GM18867 (cell line): ENCODE measurements at regions not wholly inside any gene's neighbourhood (a gene's known extent, or its start where the extent isn't known, plus 50 kb on each side); places are given as distances from the start of the nearest gene placed in this dataset.

Experiments used
- ATAC-seq: cut with Tn5 transposase; IDR thresholded peaks from one replicate; pipeline ENCODE4 v1.9.1; 2021; ENCODE audit warnings: mild to moderate bottlenecking, moderate library complexity; ENCODE audit not compliant: unreplicated experiment

DNA sequence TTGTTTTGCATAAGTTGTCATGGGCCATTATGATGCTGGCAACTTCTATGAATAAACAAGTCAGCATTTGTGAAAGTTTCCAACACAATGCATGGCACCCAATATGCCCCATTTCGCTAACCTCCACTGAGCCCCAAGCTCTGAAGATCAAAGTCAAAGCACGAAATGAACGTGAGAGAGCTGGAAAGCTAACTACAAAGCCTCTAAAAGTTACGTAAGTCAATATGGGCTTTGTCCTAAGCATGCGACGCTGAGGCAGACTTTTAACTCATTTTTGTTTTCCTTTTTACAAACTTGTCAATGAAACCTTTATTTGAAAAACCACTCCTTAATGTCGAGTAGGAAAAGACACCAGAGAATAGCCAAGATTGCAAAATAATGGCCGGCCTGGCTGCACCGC, 131.6 kb upstream of the NUDT7 start:
- ATAC-seq, result no peak

DNA sequence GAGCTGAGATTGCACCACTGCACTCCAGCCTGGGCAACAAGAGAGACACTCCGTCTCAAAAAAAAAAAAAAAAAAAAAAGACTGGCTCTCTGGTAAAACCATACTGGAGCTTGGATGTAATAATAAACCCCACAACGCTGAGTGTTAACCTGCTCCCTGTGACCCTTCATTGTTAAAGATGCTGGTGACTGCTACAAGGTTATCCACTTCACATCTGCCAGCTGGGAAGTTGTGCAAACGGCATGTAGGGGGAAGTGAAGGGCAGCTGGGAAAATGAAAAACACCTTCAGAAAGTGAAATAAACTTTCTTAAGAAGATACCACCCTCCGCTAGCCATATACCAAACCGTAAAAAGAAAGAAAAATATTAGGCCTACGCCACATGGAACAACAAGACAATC, 131.0 kb upstream of the NUDT7 start:
- no peak for ATAC-seq

DNA sequence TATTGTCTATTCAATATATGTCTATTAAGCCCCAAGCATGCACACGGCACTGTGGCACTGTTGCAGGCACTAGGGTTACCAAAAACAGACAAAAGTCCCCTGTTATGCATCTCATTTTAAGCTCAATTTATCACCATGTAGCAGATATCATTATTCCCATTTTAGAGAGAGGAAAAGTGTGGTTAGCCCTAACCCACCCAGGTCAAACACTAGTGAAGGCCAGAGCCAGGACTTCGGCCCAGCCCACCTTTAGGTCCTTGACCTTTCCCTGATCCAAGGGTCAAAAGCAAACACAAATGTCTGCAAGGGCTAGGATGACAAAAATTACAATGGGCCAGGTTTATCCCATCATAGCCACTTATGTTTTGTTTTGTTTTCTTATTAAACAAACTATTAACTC, 130.3 kb upstream of the NUDT7 start:
- ATAC-seq, result no peak

DNA sequence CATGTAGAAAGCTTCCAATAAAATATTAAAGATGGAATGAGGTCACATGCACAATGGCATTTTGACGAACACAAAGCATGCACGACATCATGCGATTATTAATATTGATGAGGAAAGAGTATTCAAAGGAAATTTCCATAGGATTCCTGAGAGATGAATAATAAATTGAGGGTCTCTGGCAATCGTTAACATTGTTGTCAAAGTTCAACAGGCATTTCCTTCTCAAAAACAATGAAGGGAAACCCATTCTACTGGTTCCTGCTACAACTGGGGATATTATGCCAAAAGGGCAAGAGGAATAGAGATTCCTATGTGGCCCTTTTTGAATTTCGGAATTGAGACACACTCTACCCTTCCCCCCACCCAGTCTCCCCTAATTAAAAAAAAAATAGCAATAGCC, 128.3 kb upstream of the NUDT7 start:
- ATAC-seq, result no peak

DNA sequence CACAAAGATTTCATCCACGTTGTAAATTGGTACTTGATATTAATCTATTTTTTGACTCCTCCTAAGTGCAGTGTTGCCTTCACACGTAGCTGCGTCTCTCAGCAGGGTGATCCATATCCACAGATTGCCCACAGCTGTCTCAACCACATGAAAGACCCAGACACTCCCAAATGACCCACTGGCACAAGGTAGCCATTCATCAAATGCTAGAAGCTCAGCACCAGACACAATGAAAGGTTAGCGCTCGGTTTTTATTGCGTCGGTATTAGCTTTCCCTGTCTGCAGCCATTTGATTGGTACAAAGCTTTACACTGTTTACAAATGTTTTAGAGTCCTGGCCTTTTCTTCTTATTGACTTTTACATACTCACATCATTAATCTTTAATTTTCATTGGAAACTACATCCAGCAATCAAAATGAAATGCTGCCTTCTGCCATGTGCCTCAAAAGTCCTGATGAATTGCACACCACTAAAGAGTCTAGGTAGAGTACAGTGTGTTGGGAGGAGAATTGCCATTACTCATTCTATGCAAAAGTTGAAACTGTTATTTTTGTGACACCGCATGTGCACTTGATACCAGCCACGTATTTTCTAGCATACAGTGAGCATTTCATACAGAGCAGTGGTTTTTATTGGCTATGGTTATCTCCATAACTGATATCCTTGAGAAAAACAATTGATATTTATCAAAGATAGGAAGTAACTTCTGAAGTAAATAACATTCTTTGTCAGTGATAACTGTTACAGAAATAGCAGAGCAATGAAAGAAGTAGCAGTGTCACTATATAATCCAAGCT, 127.3 kb upstream of the NUDT7 start:
- ATAC-seq, result no peak

DNA sequence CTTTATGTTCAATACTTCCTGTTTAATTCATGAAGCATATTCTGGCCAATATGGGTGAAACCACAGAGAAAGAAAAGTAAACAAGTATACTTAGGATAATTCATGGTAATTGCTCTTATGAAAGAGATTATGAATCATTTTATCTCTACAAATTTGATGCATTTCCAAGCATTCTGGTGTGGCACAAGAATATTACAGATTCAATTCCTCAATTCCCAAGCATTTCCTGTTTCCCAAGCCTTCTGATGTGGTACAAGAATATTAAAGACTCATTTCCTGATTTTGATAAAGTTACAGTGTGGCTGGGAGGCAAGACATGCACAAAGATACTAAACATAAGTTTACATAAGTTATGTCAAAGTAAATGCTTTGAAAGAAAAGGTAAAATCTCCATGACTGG, 126.1 kb upstream of the NUDT7 start:
- ATAC-seq, result no peak

DNA sequence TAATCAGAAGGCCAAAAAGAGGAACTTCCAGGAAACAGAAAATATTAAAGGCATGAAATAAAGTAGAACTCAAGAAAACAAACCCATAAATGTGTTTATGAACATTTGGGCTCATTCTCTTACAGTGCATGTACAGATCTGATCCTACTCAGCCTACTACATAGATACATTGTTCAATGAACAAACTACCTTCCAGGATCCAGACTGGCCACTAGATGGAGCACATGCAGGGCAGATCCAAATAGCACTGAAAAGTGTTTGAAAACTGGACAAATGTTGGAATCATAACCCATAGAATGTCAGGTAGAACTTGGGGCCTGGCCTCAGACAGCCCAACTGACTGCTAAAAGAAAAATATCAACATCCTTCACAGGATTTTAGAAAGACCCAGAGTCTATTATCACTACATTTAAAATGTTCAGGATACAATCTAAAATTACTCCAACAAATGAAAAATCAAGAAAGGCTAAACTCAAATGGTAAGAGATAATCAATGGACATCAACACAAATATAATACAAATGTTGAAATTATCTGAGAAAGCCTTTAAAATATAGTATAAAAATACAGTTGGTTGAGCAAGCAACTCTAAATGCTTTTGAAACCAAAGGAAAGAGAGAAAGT, 122.4 kb upstream of the NUDT7 start:
- ATAC-seq, result peak; percentile 51

DNA sequence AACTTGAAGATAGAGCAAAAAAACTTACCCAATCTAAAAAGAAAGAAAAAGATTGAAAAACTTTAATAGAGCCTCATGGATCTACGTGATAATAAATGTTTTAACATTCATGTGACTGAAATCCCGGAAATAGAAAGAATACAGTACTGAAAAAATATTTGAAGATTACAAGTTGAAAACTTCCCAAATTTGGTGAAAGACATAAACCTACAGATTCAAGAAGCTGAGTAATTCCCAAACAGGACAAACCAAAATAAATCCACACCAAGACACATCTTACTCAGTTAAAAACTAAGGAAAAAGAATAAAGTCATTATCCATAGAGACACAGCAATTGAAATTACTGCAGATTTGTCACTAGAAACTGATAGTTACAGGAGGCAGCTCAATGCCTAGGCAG, 121.8 kb upstream of the NUDT7 start:
- no peak for ATAC-seq

DNA sequence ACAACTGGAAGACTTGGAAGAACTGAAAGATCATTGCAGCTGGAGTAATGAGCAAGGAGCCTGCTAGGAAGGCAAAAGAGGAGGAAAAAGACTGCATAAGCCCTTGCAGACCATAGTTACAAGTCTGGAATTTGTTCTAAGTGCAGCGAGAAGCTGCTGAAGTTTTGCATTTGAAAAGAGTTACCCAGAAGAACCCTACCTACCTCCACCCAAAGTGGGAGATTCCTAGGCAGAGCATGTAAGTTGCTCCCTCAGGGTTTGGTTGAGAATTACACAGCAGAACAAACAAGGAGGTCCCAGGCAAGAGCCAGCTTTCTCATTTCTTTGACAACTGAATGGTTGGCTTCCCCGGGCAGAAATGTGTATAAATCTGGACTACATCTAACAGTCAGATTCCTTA, 118.7 kb upstream of the NUDT7 start:
- no peak for ATAC-seq

DNA sequence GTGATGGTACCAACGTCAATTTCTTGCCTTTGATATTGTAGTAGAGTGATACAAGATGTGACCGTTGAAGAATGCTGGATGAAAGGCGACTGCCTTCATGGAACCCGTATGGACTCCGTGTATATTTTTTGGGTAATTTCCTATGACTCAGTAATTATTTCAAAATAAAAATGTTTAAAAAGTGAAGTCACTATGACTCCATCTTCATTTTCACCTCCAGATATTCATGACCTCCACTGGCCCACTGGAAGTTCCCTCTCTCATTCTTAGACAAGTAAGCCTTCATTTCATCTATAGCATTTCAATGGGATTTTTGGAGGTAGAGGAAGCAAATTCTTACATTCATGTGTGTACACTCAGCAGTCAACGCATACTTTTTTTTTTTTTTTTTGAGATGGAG, 111.8 kb upstream of the NUDT7 start:
- ATAC-seq, result no peak

DNA sequence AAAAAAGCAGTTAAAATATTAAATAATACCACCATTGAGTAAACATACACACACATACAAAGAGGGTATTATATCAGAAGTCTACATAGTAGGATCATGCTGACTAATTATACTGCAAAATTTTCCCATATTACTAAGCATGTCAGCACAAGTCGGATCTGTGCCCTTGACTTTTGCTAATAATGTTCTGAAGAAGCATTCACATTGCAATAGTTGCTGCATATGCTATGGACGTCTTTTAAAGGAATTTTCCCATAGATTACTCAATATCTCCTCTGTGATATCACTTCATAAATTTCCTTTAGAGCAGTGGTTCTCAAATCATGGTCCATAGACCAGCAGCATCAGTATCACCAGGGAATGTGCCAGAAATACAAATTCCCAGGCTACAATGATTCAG, 110.9 kb upstream of the NUDT7 start:
- ATAC-seq, result no peak

DNA sequence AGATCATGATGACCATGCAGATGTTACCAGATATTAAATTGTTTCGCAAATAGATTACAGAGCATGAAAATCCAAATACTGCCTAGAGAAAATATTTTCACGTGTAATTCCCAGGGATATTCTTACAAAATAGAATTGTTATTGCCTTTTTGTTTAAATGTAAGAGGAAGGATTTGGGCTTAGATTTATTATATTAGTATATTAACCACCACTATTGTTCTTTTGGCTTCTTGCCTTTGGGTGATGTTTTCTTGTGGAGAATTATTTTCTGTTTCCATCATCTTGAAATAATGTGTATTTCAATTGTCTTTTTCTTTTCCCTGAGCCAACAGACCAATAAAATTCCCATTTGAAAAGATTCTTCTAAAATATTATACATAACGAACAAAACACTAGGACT, 109.7 kb upstream of the NUDT7 start:
- ATAC-seq, result no peak

DNA sequence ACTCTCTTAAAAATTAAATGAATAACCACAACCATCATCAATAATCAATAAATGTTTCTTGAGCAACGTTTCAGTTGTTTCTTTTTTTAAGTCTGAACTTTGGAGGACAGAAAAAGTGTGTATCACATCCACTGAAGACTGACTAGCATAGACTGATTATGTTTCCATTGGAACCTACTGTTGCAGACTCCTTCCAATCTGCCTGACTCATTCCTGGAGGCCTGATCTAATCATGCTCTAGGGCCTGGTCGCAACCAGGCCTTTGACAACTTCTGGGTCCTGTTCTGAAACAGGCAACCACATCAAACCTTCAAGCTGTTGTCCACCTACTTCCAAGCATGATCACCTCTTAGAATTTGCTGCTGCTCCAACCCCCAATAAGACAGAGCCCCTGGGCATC, 109.2 kb upstream of the NUDT7 start:
- no peak for ATAC-seq

DNA sequence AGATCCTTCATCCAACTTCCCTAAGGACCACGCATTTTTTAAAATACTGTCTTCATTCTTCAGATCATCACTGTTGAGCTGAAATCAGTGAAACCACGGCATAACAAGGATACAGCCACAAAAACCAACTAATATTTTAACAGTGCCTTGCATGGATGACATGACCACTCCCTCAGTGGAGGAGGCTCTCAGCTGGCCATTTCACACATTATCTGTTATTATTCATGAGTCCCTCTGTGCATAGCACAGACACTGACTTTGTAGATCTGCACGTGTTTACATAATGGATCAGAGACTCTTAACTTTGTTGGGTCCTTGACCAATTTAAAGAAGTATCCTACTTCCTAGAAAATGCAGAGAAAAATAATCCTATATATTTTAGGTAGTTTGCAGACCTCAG, 104.8 kb upstream of the NUDT7 start:
- no peak for ATAC-seq

DNA sequence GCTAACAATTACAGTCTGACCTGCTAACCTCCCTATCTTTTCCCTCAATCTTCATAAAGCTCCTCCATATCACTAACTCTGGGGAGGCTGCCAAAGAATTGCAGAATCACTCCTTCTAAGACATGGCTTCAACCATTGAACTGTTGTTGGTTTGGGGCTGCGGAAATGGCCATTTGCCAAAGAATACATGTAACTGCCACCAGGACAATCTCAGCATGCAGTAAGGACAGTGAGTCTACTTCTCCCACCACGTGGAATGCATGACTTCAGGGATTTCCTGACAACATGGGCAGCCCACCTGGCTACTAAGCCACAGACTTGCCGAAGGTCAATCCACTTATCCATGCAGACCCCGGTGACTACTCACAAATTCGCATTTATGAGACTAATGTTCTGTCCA, 104.3 kb upstream of the NUDT7 start:
- no peak for ATAC-seq

DNA sequence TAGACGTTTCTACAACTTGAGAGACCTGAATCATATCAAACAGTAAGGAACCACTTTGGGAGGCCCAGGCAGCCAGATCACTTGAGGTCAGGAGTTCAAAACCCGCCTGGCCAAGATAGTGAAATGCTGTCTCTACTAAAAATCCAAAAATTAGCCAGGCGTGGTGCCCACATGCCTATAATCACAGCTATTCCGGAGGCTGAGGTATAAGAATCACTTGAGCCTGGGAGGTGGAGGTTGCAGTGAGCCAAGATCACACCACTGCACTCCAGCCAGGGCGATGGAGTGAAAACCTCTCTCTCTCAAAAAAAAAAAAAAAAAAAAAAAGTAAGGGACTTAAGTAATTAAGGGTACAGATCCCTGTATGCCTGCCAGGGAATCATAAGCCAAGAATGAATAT, 103.4 kb upstream of the NUDT7 start:
- ATAC-seq, result no peak

DNA sequence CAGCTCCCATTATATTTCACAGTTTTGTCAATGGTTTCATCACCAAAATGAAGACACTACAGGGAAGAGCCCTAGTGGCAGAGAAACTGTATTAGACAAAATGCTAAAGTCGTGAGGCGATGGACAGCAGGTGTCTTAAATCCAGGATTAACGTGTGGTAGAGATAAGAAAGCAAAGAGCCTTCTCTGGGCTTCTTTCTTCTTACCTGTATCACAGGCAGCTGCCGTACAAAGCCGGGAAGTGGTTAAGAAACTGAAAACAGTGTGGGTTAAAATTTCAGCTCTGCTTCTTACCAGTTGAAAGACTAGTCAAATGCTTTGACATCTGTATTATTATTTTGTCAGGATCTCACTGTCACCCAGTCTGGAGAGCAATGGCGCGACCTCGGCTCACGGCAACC, 98.2 kb upstream of the NUDT7 start:
- no peak for ATAC-seq

DNA sequence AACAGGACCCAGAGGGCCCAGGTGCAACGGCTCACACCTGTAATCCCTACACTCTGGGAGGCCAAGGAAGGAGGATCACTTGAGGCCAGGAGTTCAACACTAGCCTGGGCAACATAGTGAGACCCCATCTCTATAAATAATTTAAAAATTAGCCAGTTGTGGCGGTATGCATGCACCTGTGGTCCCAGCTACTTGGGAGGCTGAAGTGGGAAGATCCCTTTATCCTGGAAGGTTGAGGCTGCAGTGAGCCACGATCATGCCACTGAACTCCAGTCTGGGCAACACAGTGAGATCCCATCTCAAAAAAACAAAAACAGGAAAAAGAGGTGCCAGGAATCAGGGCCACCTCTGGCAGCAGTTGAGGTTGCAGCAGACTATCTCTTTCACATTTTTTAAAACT, 85.7 kb upstream of the NUDT7 start:
- ATAC-seq, result no peak

DNA sequence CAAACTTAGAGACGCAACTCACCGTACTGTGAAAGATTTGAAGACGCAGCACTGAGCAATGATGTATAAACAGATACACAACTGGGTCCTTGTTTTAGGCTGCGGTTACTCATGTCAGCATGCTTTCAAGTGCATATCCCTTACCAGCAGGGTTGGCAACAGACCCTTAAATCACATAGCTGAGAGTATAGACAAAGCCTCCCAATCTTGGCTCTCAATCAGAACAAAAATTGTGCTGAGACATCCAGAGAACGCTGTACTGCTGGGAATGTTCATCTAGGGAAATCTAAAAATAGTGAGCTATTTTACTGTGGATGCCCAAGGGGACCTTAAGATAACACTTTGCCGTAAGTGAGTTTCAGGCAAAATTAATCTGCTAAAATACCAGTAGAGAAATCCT, 84.4 kb upstream of the NUDT7 start:
- ATAC-seq, result no peak

DNA sequence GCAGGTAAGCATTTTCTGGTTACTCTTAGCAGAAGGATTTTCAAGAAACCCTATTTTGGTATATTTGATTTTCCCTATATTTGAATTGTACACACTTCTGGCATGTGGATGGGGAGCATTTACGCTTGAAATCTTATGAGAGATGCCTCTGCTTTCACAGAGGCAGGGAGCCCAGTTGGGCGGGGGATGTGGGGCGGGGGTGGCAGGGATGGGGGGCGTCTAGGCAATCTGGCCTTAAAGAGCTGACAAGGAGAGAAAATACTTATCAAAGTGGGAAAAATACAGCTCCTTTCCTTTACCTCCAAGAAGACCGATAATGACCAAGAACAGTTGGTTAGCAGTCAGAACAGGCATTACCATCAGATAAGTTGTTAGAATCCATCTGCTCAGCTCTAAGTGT, 79.1 kb upstream of the NUDT7 start:
- ATAC-seq, result no peak

DNA sequence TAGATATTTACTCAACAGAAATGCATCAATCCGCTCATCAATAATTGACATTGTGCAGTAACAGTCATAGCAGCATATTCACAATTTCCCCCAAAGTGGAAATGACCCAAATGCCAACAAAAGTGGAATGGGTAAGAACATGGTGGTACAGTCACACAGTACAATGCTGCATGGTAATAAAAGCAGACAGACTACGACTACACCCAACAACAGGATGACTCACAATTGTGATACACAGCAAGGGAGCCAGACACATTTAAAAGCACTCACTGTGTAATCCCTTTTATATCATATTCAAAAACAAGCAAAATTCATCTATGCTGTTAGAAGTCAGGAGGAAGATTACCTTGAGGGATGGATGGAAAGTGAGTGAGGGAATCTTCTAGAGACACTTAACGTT, 76.5 kb upstream of the NUDT7 start:
- no peak for ATAC-seq

DNA sequence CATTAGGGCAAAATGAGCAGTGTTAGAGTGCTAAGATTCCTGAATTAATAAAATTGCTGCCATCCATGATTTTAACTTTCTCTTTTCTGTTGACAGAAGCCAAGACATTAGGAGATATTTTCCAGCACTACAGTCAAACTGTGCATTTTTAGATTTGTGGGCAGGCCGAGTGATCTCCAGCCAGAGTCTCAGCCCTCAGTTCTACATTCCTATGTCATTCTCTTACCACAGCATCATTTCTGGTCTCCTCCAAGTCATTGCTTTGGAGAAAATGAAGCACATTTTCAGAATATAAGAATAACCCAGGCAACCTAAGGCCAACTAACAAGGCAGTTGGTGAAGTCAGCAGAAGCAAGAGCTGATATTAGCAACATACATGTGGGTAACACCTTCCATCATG, 74.6 kb upstream of the NUDT7 start:
- ATAC-seq, result no peak

DNA sequence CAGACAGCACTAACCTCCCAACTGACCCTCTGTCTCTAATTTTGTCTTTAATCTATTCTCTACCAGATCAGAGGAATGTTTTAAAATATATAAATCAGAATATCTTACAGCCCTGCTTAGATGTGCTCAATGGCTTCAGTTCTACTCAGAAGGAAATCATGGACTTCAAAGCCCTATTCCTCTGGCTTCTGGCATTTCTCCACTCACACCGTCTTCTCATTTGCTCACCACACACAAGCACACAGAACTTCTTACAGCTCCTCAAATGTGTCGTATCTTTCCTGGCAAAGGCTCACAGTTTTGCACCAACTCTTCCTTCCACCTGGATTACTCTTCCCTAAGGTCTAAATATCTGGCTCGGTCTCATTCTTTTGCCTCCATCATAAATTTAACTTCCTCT, 71.6 kb upstream of the NUDT7 start:
- no peak for ATAC-seq
